ENCODE measurements at regions not wholly inside any gene's neighbourhood (a gene's known extent, or its start where the extent isn't known, plus 50 kb on each side); places are given as distances from the start of the nearest gene placed in this dataset.
A peak's percentile ranks its signal among the peaks of the same experiment; 100 is the strongest.

- FAIRE-seq, result no peak
These were observed 88.7 kb downstream of the NXNL2 start for GRCh38 chr9:88623698-88624097.

GRCh38 chr9:88628114-88628513 is 93.1 kb downstream of the NXNL2 start:
- ATAC-seq, result no peak
- ChIA-PET POLR2A (no interaction called here), CTCF (interaction anchor here (1.4 to 1.5 kb wide), 2 partner anchors 17 to 35 kb away, joined by 5 read pairs; no protein-coding TSS in a partner anchor)
- no peak overlapping the region for H3K27ac ChIP-seq
- H3K4me3 ChIP-seq, result no peak overlapping the region
- no peaks in the 10 kb centered on the region; the same call in 2 of the 3 replicates for H3K9me3 ChIP-seq
- TF ChIP-seq MAX (IDR thresholded peaks at IDR 0.05), result no peak
- no peak for TF ChIP-seq BCL3 (IDR thresholded peaks at IDR 0.05)
- TF ChIP-seq FOSL2 (IDR thresholded peaks at IDR 0.05), result no peak
- TF ChIP-seq FOSL2 (CRISPR knock-in tag; IDR thresholded peaks at IDR 0.05), result no peak
- no peak for TF ChIP-seq ZSCAN20 (CRISPR knock-in tag; IDR thresholded peaks at IDR 0.05)
- TF ChIP-seq SMC3 (IDR thresholded peaks at IDR 0.05), result no peak
- no peak for TF ChIP-seq ZFP36 (IDR thresholded peaks at IDR 0.05; ENCODE audit: borderline replicate concordance, partially characterized antibody)
- TF ChIP-seq HOXB13 (CRISPR knock-in tag; IDR thresholded peaks at IDR 0.05; ENCODE audit: low read depth), result no peak
- TF ChIP-seq MAFK (IDR thresholded peaks at IDR 0.05; ENCODE audit: partially characterized antibody), result no peak
- TF ChIP-seq USF2 (IDR thresholded peaks at IDR 0.05), result no peak
- no peak for TF ChIP-seq TP53 (CRISPR knock-in tag; IDR thresholded peaks at IDR 0.05)
- TF ChIP-seq HMGXB4 (CRISPR knock-in tag; IDR thresholded peaks at IDR 0.05; ENCODE audit: borderline replicate concordance), result no peak
- no peak for TF ChIP-seq ELK1 (IDR thresholded peaks at IDR 0.05; ENCODE audit: low read depth, low read length)
- TF ChIP-seq POLR2A (IDR thresholded peaks at IDR 0.05; ENCODE audit: low read length), result no peak
- TF ChIP-seq PHF8 (IDR thresholded peaks at IDR 0.05; ENCODE audit: borderline replicate concordance, low read depth), result no peak
- TF ChIP-seq SREBF2 (IDR thresholded peaks at IDR 0.05), result no peak
- TF ChIP-seq JUNB (IDR thresholded peaks at IDR 0.05), result no peak
- TF ChIP-seq RNF2 (IDR thresholded peaks at IDR 0.05; ENCODE audit: borderline replicate concordance, low read depth), result no peak
- no peak for FAIRE-seq
- H3K4me1 ChIP-seq, result no peaks in the 10 kb centered on the region
- DNase-seq (ENCODE audit: low read depth in 1 of 2, low spot score in 1 of 2), result no peak
- no peak overlapping the region for H3K4me2 ChIP-seq
- WGBS (ENCODE audit: missing lambda C conversion rate), result 83% methylated on average over 2 of the region's 2 CpGs

More at GRCh38 chr9:88623698-88624097, 88.7 kb downstream of the NXNL2 start:
- CTCF ChIA-PET, result interaction anchor here (1.0 to 1.8 kb wide), 2 partner anchors 31 to 377 kb away, joined by 4 to 5 read pairs; no protein-coding TSS in a partner anchor
- ATAC-seq (no peak), DNase-seq (ENCODE audit: low read depth in 1 of 2, low spot score in 1 of 2) (no peak)
- H3K4me2 ChIP-seq, result no peak overlapping the region
- POLR2A ChIA-PET, result no interaction called here
- TF ChIP-seq HES2 (IDR thresholded peaks at IDR 0.05), result no peak
- TF ChIP-seq MAFK (IDR thresholded peaks at IDR 0.05; ENCODE audit: partially characterized antibody), result peak; percentile 73
- TF ChIP-seq CHD4 (IDR thresholded peaks at IDR 0.05; ENCODE audit: borderline replicate concordance), result no peak
- H3K9me3 ChIP-seq, result no peaks in the 10 kb centered on the region
- H3K27ac ChIP-seq, result no peak overlapping the region
- no peak overlapping the region for H3K4me3 ChIP-seq
- no peaks in the 10 kb centered on the region for H3K4me1 ChIP-seq
